CD4-positive, alpha-beta T cell (primary cell): ENCODE measurements at regions not wholly inside any gene's neighbourhood (a gene's known extent, or its start where the extent isn't known, plus 50 kb on each side); places are given as distances from the start of the nearest gene placed in this dataset.
"Not testable (repeated sequence)": the region's sequence is repeated elsewhere in the genome, so short reads cannot be mapped to it uniquely, and the experiment has no call there.

Experiments used
- ATAC-seq: fragments of 200-7000 bp; cut with Tn5 transposase; one replicate; pipeline ENCODE4 v1.10.0; 2022; ENCODE audit warnings: mild to moderate bottlenecking; ENCODE audit not compliant: poor library complexity
- CTCF ChIA-PET: fragments of 350-600 bp; sonication (Branson Sonifier 250); formaldehyde crosslinking; loops from one replicate; lab custom pipeline; 2021; ENCODE audit warnings: antibody characterized with exemption, inconsistent platforms; lab: Charles Lee
- POLR2A ChIA-PET: fragments of 350-600 bp; sonication (Branson Sonifier 250); formaldehyde crosslinking; loops from one replicate; lab custom pipeline; 2021; ENCODE audit warnings: antibody characterized with exemption, inconsistent platforms; lab: Charles Lee
- DNase-seq, 14 experiments: peaks; one replicate each; pipeline ENCODE4 v3.0.0-alpha.2; 2013 to 2020; ENCODE audit warnings: mixed read lengths in 2 of 14
- H3K27ac ChIP-seq, 2 donors: one replicate each; pipeline versions ENCODE4 v1.5.1 to v1.7.0; 2013; ENCODE audit warnings: low read length in 2 of 2, low read depth in 1 of 2, mild to moderate bottlenecking in 1 of 2
- H3K27me3 ChIP-seq, 2 experiments: 1 replicate in 1 of 2; 2 replicates in 1 of 2; pipeline versions ENCODE4 v1.6.1 to v1.7.0; 2013; ENCODE audit warnings: low read length in 2 of 2, control low read depth in 1 of 2, mild to moderate bottlenecking in 1 of 2, moderate library complexity in 1 of 2; ENCODE audit not compliant: insufficient read depth in 2 of 2, control insufficient read depth in 1 of 2
- H3K36me3 ChIP-seq: one replicate; pipeline ENCODE4 v1.6.1; 2013; ENCODE audit warnings: low read length, control low read depth; ENCODE audit not compliant: insufficient read depth
- H3K4me1 ChIP-seq: one replicate; pipeline ENCODE4 v1.6.1; 2013; ENCODE audit warnings: low read length, control low read depth; ENCODE audit not compliant: insufficient read depth
- H3K4me3 ChIP-seq: one replicate; pipeline ENCODE4 v1.5.1; 2013; ENCODE audit warnings: mild to moderate bottlenecking, low read length, moderate library complexity
- H3K9me3 ChIP-seq, 2 experiments: 1 replicate in 1 of 2; 2 replicates in 1 of 2; pipeline versions ENCODE4 v1.6.1 to v1.7.0; 2013; ENCODE audit warnings: low read length in 2 of 2, mild to moderate bottlenecking in 2 of 2, control low read depth in 1 of 2, moderate library complexity in 1 of 2; ENCODE audit not compliant: control insufficient read depth in 1 of 2, insufficient read depth in 1 of 2
- H3K27ac Mint-ChIP-seq: one replicate; pipeline ENCODE4 v1.8.0; 2020; ENCODE audit warnings: mixed read lengths
- H3K27me3 Mint-ChIP-seq: one replicate; pipeline ENCODE4 v1.8.0; 2021; ENCODE audit warnings: mixed read lengths
- H3K36me3 Mint-ChIP-seq: one replicate; pipeline ENCODE4 v1.8.0; 2021; ENCODE audit warnings: low read depth, mixed read lengths
- H3K4me1 Mint-ChIP-seq: one replicate; pipeline ENCODE4 v1.8.0; 2021; ENCODE audit warnings: low read depth, mixed read lengths
- H3K4me3 Mint-ChIP-seq: one replicate; pipeline ENCODE4 v1.8.0; 2020; ENCODE audit warnings: mild to moderate bottlenecking, mixed read lengths
- H3K9me3 Mint-ChIP-seq: one replicate; pipeline ENCODE4 v1.8.0; 2020; ENCODE audit warnings: mixed read lengths
- intact Hi-C, 2 experiments: fragments of 100-400 bp; cut with DNase I in 1 of 2; cut with micrococcal nuclease in 1 of 2; formaldehyde crosslinking; loops; one replicate each; pipeline versions ENCODE4 v1.15.1 to v1.9.0; 2023 to 2025; cut with DNase I, micrococcal nuclease
- TF ChIP-seq, protein P1 (sequence below): fragments of 200-600 bp; IDR thresholded peaks from one replicate; pipeline ENCODE4 v1.8.0; 2022; ENCODE audit warnings: antibody characterized with exemption, mild to moderate bottlenecking

DNA sequence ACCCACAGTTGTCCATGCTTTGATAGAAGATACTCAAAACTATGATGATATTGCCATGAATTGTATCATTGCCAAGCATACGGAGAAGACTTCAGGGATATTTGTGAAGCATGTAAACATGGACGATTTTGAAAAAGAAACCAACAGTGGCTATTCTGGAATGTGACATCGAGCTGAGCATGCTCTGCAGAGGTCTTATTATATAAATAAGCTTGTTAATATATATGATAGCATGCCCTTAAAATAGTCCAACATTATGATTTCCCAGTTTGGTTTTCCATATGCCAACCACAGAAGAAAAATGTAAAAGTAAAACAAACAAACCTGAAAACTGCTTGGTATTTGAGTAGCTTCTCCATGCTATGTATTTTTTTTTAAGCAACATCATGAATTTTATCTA is 159.1 kb downstream of the LNPK start:
- no peak overlapping the region for H3K4me3 Mint-ChIP-seq
- TF ChIP-seq, protein P1, sequence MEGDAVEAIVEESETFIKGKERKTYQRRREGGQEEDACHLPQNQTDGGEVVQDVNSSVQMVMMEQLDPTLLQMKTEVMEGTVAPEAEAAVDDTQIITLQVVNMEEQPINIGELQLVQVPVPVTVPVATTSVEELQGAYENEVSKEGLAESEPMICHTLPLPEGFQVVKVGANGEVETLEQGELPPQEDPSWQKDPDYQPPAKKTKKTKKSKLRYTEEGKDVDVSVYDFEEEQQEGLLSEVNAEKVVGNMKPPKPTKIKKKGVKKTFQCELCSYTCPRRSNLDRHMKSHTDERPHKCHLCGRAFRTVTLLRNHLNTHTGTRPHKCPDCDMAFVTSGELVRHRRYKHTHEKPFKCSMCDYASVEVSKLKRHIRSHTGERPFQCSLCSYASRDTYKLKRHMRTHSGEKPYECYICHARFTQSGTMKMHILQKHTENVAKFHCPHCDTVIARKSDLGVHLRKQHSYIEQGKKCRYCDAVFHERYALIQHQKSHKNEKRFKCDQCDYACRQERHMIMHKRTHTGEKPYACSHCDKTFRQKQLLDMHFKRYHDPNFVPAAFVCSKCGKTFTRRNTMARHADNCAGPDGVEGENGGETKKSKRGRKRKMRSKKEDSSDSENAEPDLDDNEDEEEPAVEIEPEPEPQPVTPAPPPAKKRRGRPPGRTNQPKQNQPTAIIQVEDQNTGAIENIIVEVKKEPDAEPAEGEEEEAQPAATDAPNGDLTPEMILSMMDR, result no peak
- no peaks in the 10 kb centered on the region for H3K36me3 Mint-ChIP-seq
- POLR2A ChIA-PET, result no interaction called here
- H3K9me3 Mint-ChIP-seq, result no peaks in the 10 kb centered on the region
- ATAC-seq, result no peak
- peaks cover 42% of the 10 kb centered on the region for H3K27me3 Mint-ChIP-seq
- no peaks in the 10 kb centered on the region for H3K4me1 ChIP-seq
- DNase-seq, result no peak
- no peaks in the 10 kb centered on the region for H3K9me3 ChIP-seq
- intact Hi-C loops, result no loop called here
- H3K36me3 ChIP-seq, result no peaks in the 10 kb centered on the region
- H3K4me3 ChIP-seq, result no peak overlapping the region
- CTCF ChIA-PET, result no interaction called here
- no peak overlapping the region for H3K27ac ChIP-seq
- no peaks in the 10 kb centered on the region for H3K4me1 Mint-ChIP-seq
- H3K27ac Mint-ChIP-seq, result no peak overlapping the region
- peaks cover 0 to 5% of the 10 kb centered on the region in 2 experiments for H3K27me3 ChIP-seq

DNA sequence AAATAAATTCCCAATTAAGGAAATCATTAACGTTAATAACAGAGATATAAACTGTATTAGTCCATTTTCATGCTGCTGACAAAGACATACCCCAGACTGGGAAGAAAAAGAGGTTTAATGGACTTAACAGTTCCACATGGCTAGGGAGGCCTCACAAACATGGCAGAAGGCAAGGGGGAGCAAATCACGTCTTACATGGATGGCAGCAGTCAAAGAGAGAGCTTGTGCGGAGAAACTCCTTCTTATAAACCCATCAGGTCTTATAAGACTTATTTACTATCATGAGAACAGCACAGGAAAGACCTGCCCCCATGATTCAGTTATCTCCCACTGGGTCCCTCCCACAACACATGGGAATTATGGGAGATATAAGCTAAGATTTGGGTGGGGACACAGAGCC is 161.3 kb downstream of the LNPK start:
- H3K4me3 ChIP-seq, H3K4me3 Mint-ChIP-seq, H3K4me1 ChIP-seq, H3K27ac ChIP-seq, H3K4me1 Mint-ChIP-seq, H3K9me3 ChIP-seq, H3K36me3 ChIP-seq, H3K36me3 Mint-ChIP-seq, H3K27me3 ChIP-seq, H3K9me3 Mint-ChIP-seq, H3K27ac Mint-ChIP-seq, ATAC-seq, CTCF ChIA-PET, POLR2A ChIA-PET, intact Hi-C loops, DNase-seq: not testable (repeated sequence)
- peaks cover 39% of the 10 kb centered on the region for H3K27me3 Mint-ChIP-seq

- H3K36me3 Mint-ChIP-seq, result no peaks in the 10 kb centered on the region
- POLR2A ChIA-PET, result no interaction called here
- TF ChIP-seq, protein P1, result no peak
- ATAC-seq, result no peak
- no peak overlapping the region for H3K4me3 Mint-ChIP-seq
- H3K9me3 Mint-ChIP-seq, result no peaks in the 10 kb centered on the region
- intact Hi-C loops, result no loop called here
- no peaks in the 10 kb centered on the region for H3K4me1 ChIP-seq
- no peaks in the 10 kb centered on the region for H3K4me1 Mint-ChIP-seq
- no peak overlapping the region for H3K4me3 ChIP-seq
- DNase-seq, result no peak
- H3K27me3 ChIP-seq, result peaks cover 0 to 7% of the 10 kb centered on the region in 2 experiments
- H3K27me3 Mint-ChIP-seq, result peaks cover 36% of the 10 kb centered on the region
- no peak overlapping the region for H3K27ac Mint-ChIP-seq
- CTCF ChIA-PET, result no interaction called here
- no peaks in the 10 kb centered on the region for H3K36me3 ChIP-seq
- no peak overlapping the region for H3K27ac ChIP-seq
- H3K9me3 ChIP-seq, result no peaks in the 10 kb centered on the region
These were observed 161.8 kb downstream of the LNPK start for GRCh38 chr2:175840256-175840655.

- ChIA-PET CTCF (no interaction called here), POLR2A (no interaction called here)
- intact Hi-C loops, result no loop called here
- Mint-ChIP-seq H3K36me3 (no peaks in the 10 kb centered on the region), H3K27me3 (peaks cover 27% of the 10 kb centered on the region), H3K4me1 (no peaks in the 10 kb centered on the region), H3K27ac (no peak overlapping the region), H3K4me3 (no peak overlapping the region), H3K9me3 (no peaks in the 10 kb centered on the region)
- H3K4me3 ChIP-seq, result no peak overlapping the region
- H3K27ac ChIP-seq, result no peak overlapping the region
- H3K4me1 ChIP-seq, result no peaks in the 10 kb centered on the region
- DNase-seq (no peak), ATAC-seq (no peak)
- H3K9me3 ChIP-seq, result no peaks in the 10 kb centered on the region
- TF ChIP-seq, protein P1, result no peak
- H3K36me3 ChIP-seq, result no peaks in the 10 kb centered on the region
- peaks cover 7% of the 10 kb centered on the region in 2 experiments for H3K27me3 ChIP-seq
These were observed 163.1 kb downstream of the LNPK start for GRCh38 chr2:175838979-175839378.
